ENCODE measurements at regions not wholly inside any gene's neighbourhood (a gene's known extent, or its start where the extent isn't known, plus 50 kb on each side); places are given as distances from the start of the nearest gene placed in this dataset.
A peak's percentile ranks its signal among the peaks of the same experiment; 100 is the strongest.

- Histone ChIP-seq H2BK12ac (ENCODE audit: low read length) (no peak overlapping the region), H3K4me3 (ENCODE audit: low read length in 2 of 2) (no peak overlapping the region), H3K9ac (ENCODE audit: low read depth, low read length, poor library complexity) (no peak overlapping the region)
Observed at GRCh38 chr19:31616031-31616430, 266.8 kb upstream of the TSHZ3 start.

GRCh38 chr19:31617010-31617585, 267.9 kb upstream of the TSHZ3 start:
- H2BK5ac ChIP-seq (ENCODE audit: low read length) = no peak overlapping the region
- no peaks in the 10 kb centered on the region for H3K36me3 ChIP-seq (replicated peaks in 1 of 2; ENCODE audit: control insufficient read depth in 2 of 2, insufficient read depth in 2 of 2, low read length in 2 of 2)
- H4K8ac ChIP-seq (ENCODE audit: low read depth, low read length) = no peak overlapping the region
- H4K91ac ChIP-seq (ENCODE audit: low read depth, low read length, poor library complexity) = no peak overlapping the region
- H3K9me3 ChIP-seq (replicated peaks in 1 of 2; ENCODE audit: control insufficient read depth in 2 of 2, insufficient read depth in 1 of 2, low read depth in 1 of 2, low read length in 2 of 2) = no peaks in the 10 kb centered on the region
- H3K14ac ChIP-seq (ENCODE audit: low read length) = no peak overlapping the region
- H3K27ac ChIP-seq (replicated peaks; ENCODE audit: low read length) = no peak overlapping the region
- DNase-seq (ENCODE audit: low spot score) = no peak
- no peak overlapping the region for H2BK15ac ChIP-seq (ENCODE audit: low read length)
- H2AFZ ChIP-seq (ENCODE audit: low read length) = no peak overlapping the region
- no peak overlapping the region for H3K4me2 ChIP-seq (ENCODE audit: insufficient read depth, low read length, poor library complexity, severe bottlenecking)
- no peaks in the 10 kb centered on the region for H3K27me3 ChIP-seq (ENCODE audit: control insufficient read depth in 3 of 3, insufficient read depth in 3 of 3, low read depth in 1 of 3, low read length in 3 of 3)
- H3K4me3 ChIP-seq (ENCODE audit: low read length in 2 of 2) = no peak overlapping the region
- no peak overlapping the region for H3K23ac ChIP-seq (ENCODE audit: low read depth, low read length, poor library complexity)
- no peak overlapping the region for H3K9ac ChIP-seq (ENCODE audit: low read depth, low read length, poor library complexity)
- WGBS, 2 donors (ENCODE audit: extremely low coverage in 2 of 2, insufficient read length in 2 of 2, insufficient replicate concordance in 1 of 2) = no CpG with 5 or more reads among the region's 4 CpGs
- no peak overlapping the region for H2BK120ac ChIP-seq (ENCODE audit: low read depth, low read length)
- H3K4me1 ChIP-seq (ENCODE audit: control insufficient read depth in 2 of 2, insufficient read depth in 1 of 2, low read depth in 1 of 2, low read length in 2 of 2) = no peaks in the 10 kb centered on the region
- no peaks in the 10 kb centered on the region for H3K79me1 ChIP-seq (ENCODE audit: low read depth, low read length)
- H2BK12ac ChIP-seq (ENCODE audit: low read length) = no peak overlapping the region
- H3K4ac ChIP-seq (ENCODE audit: low read length) = no peak overlapping the region
- H3K18ac ChIP-seq (ENCODE audit: low read length) = no peak overlapping the region
- H2AK5ac ChIP-seq (ENCODE audit: low read depth, low read length) = no peak overlapping the region

More at GRCh38 chr19:31616031-31616430, 266.8 kb upstream of the TSHZ3 start:
- Histone ChIP-seq H3K14ac (ENCODE audit: low read length) (no peak overlapping the region), H3K4ac (ENCODE audit: low read length) (no peak overlapping the region), H2AFZ (ENCODE audit: low read length) (no peak overlapping the region), H2BK120ac (ENCODE audit: low read depth, low read length) (no peak overlapping the region), H3K9me3 (replicated peaks in 1 of 2; ENCODE audit: control insufficient read depth in 2 of 2, insufficient read depth in 1 of 2, low read depth in 1 of 2, low read length in 2 of 2) (no peaks in the 10 kb centered on the region), H3K18ac (ENCODE audit: low read length) (no peak overlapping the region), H3K27me3 (ENCODE audit: control insufficient read depth in 3 of 3, insufficient read depth in 3 of 3, low read depth in 1 of 3, low read length in 3 of 3) (no peaks in the 10 kb centered on the region), H3K23ac (ENCODE audit: low read depth, low read length, poor library complexity) (no peak overlapping the region), H3K4me1 (ENCODE audit: control insufficient read depth in 2 of 2, insufficient read depth in 1 of 2, low read depth in 1 of 2, low read length in 2 of 2) (no peaks in the 10 kb centered on the region), H2BK5ac (ENCODE audit: low read length) (no peak overlapping the region), H2AK5ac (ENCODE audit: low read depth, low read length) (no peak overlapping the region), H4K8ac (ENCODE audit: low read depth, low read length) (no peak overlapping the region), H2BK15ac (ENCODE audit: low read length) (no peak overlapping the region), H3K79me1 (ENCODE audit: low read depth, low read length) (no peaks in the 10 kb centered on the region), H4K91ac (ENCODE audit: low read depth, low read length, poor library complexity) (no peak overlapping the region), H3K36me3 (replicated peaks in 1 of 2; ENCODE audit: control insufficient read depth in 2 of 2, insufficient read depth in 2 of 2, low read length in 2 of 2) (no peaks in the 10 kb centered on the region), H3K27ac (replicated peaks; ENCODE audit: low read length) (no peak overlapping the region), H3K4me2 (ENCODE audit: insufficient read depth, low read length, poor library complexity, severe bottlenecking) (no peak overlapping the region)
- no peak for DNase-seq (ENCODE audit: low spot score)
- WGBS, 2 donors (ENCODE audit: extremely low coverage in 2 of 2, insufficient read length in 2 of 2, insufficient replicate concordance in 1 of 2) = no CpG with 5 or more reads among the region's 3 CpGs

- no CpG with 5 or more reads among the region's 4 CpGs for WGBS, 2 donors (ENCODE audit: extremely low coverage in 2 of 2, insufficient read length in 2 of 2, insufficient replicate concordance in 1 of 2)
- peaks cover 0 to 5% of the 10 kb centered on the region in 2 donors for H3K4me1 ChIP-seq (ENCODE audit: control insufficient read depth in 2 of 2, insufficient read depth in 1 of 2, low read depth in 1 of 2, low read length in 2 of 2)
- H4K91ac ChIP-seq (ENCODE audit: low read depth, low read length, poor library complexity) = no peak overlapping the region
Observed at GRCh38 chr19:31625056-31625455, 275.8 kb upstream of the TSHZ3 start.

GRCh38 chr19:31625575-31625974, 276.3 kb upstream of the TSHZ3 start:
- Histone ChIP-seq H3K4me1 (ENCODE audit: control insufficient read depth in 2 of 2, insufficient read depth in 1 of 2, low read depth in 1 of 2, low read length in 2 of 2) (peaks cover 0 to 5% of the 10 kb centered on the region in 2 donors), H3K14ac (ENCODE audit: low read length) (no peak overlapping the region), H4K8ac (ENCODE audit: low read depth, low read length) (no peak overlapping the region), H3K79me1 (ENCODE audit: low read depth, low read length) (no peaks in the 10 kb centered on the region), H2AK5ac (ENCODE audit: low read depth, low read length) (no peak overlapping the region), H3K4ac (ENCODE audit: low read length) (no peak overlapping the region), H3K23ac (ENCODE audit: low read depth, low read length, poor library complexity) (no peak overlapping the region), H2BK15ac (ENCODE audit: low read length) (no peak overlapping the region), H3K27me3 (ENCODE audit: control insufficient read depth in 3 of 3, insufficient read depth in 3 of 3, low read depth in 1 of 3, low read length in 3 of 3) (no peaks in the 10 kb centered on the region), H4K91ac (ENCODE audit: low read depth, low read length, poor library complexity) (no peak overlapping the region), H3K36me3 (replicated peaks in 1 of 2; ENCODE audit: control insufficient read depth in 2 of 2, insufficient read depth in 2 of 2, low read length in 2 of 2) (no peaks in the 10 kb centered on the region), H3K4me2 (ENCODE audit: insufficient read depth, low read length, poor library complexity, severe bottlenecking) (no peak overlapping the region), H3K9me3 (replicated peaks in 1 of 2; ENCODE audit: control insufficient read depth in 2 of 2, insufficient read depth in 1 of 2, low read depth in 1 of 2, low read length in 2 of 2) (no peaks in the 10 kb centered on the region), H2BK12ac (ENCODE audit: low read length) (no peak overlapping the region), H2BK120ac (ENCODE audit: low read depth, low read length) (no peak overlapping the region), H3K18ac (ENCODE audit: low read length) (no peak overlapping the region), H2BK5ac (ENCODE audit: low read length) (no peak overlapping the region), H3K27ac (replicated peaks; ENCODE audit: low read length) (no peak overlapping the region), H3K4me3 (ENCODE audit: low read length in 2 of 2) (no peak overlapping the region), H2AFZ (ENCODE audit: low read length) (no peak overlapping the region), H3K9ac (ENCODE audit: low read depth, low read length, poor library complexity) (no peak overlapping the region)
- no peak for DNase-seq (ENCODE audit: low spot score)
- WGBS, 2 donors (ENCODE audit: extremely low coverage in 2 of 2, insufficient read length in 2 of 2, insufficient replicate concordance in 1 of 2) = no CpG with 5 or more reads among the region's 1 CpG

More at GRCh38 chr19:31625056-31625455, 275.8 kb upstream of the TSHZ3 start:
- no peak overlapping the region for H2BK5ac ChIP-seq (ENCODE audit: low read length)
- no peaks in the 10 kb centered on the region for H3K9me3 ChIP-seq (replicated peaks in 1 of 2; ENCODE audit: control insufficient read depth in 2 of 2, insufficient read depth in 1 of 2, low read depth in 1 of 2, low read length in 2 of 2)
- no peak overlapping the region for H2BK15ac ChIP-seq (ENCODE audit: low read length)
- no peak overlapping the region for H3K23ac ChIP-seq (ENCODE audit: low read depth, low read length, poor library complexity)
- H3K18ac ChIP-seq (ENCODE audit: low read length) = no peak overlapping the region
- H3K79me1 ChIP-seq (ENCODE audit: low read depth, low read length) = no peaks in the 10 kb centered on the region
- H3K4ac ChIP-seq (ENCODE audit: low read length) = no peak overlapping the region
- H2AFZ ChIP-seq (ENCODE audit: low read length) = no peak overlapping the region
- H2BK12ac ChIP-seq (ENCODE audit: low read length) = no peak overlapping the region
- no peak overlapping the region for H2BK120ac ChIP-seq (ENCODE audit: low read depth, low read length)
- no peak overlapping the region for H3K4me3 ChIP-seq (ENCODE audit: low read length in 2 of 2)
- H3K27me3 ChIP-seq (ENCODE audit: control insufficient read depth in 3 of 3, insufficient read depth in 3 of 3, low read depth in 1 of 3, low read length in 3 of 3) = no peaks in the 10 kb centered on the region
- H3K4me2 ChIP-seq (ENCODE audit: insufficient read depth, low read length, poor library complexity, severe bottlenecking) = no peak overlapping the region
- no peaks in the 10 kb centered on the region for H3K36me3 ChIP-seq (replicated peaks in 1 of 2; ENCODE audit: control insufficient read depth in 2 of 2, insufficient read depth in 2 of 2, low read length in 2 of 2)
- H3K9ac ChIP-seq (ENCODE audit: low read depth, low read length, poor library complexity) = no peak overlapping the region
- peak overlapping the region; percentile 27 for H3K14ac ChIP-seq (ENCODE audit: low read length)
- no peak for DNase-seq (ENCODE audit: low spot score)
- H3K27ac ChIP-seq (replicated peaks; ENCODE audit: low read length) = no peak overlapping the region
- H2AK5ac ChIP-seq (ENCODE audit: low read depth, low read length) = no peak overlapping the region
- H4K8ac ChIP-seq (ENCODE audit: low read depth, low read length) = no peak overlapping the region

All from neuronal stem cell (in vitro differentiated cells).